Left colon (tissue), 2 donors: ENCODE measurements at regions not wholly inside any gene's neighbourhood (a gene's known extent, or its start where the extent isn't known, plus 50 kb on each side); places are given as distances from the start of the nearest gene placed in this dataset.

Source experiments
- ATAC-seq: fragments of 200-7000 bp; cut with Tn5 transposase; one replicate; pipeline ENCODE4 v1.9.1; 2020; ENCODE audit warnings: mild to moderate bottlenecking, moderate library complexity
- DNase-seq, 2 donors: peaks; one replicate each; pipeline ENCODE4 v3.0.0-alpha.2; 2020
- intact Hi-C, 2 donors: fragments of 100-400 bp; cut with DNase I in 1 of 2; cut with micrococcal nuclease in 1 of 2; formaldehyde crosslinking; loops; one replicate each; pipeline versions ENCODE4 v1.11.2 to v1.14.0; 2022; cut with DNase I, micrococcal nuclease
- donor health status: DM: no; HTN: no; CAD: no.
- donor health status: DM: yes; HTN: yes; CAD: no.

DNA sequence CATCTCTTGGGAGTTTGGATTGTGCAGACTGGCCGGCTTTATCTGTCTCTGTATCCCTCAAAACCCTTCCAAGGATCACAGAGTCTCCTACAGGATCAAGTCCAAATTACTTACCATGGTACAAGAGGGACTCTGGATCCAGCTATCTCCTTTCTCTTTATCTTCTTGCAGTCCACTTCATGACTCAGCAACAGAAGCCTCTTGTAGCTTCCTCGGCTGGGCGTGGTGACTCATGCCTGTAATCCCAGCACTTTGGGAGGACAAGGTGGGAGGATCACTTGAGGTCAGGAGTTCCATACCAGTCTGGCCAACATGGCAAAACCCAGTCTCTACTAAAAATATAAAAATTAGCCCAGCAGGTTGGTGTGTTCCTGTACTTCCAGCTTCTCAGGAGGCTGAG is 189.7 kb downstream of the BCAT1 start:
- ATAC-seq: no peak
- no peak for DNase-seq
- intact Hi-C loops: no loop called here

DNA sequence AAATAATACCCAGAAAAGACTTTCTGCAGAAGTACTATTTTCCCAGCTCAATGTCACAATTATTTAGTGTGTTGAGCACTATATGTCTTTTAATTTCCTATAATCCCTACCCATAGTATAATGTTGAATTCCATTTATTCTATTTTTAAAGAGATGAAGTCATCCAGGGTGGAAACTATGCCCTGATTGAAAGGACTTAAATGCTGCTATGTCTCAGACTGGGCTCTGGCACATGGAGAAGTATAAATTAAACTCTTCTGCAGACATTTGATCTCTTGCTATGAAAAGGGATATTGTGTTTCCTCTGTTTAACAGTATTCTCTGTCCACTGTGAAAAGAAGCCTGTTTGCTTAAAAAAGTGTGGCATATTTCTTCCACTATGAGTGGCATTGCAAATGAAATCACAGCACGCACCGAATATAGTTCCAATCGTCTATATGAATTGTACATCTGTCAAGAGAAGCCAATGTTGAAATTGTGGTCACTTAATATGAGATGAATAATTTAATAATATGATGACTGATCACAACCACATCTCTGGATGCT is 192.3 kb downstream of the BCAT1 start:
- no peak for ATAC-seq
- DNase-seq: no peak
- intact Hi-C loops: no loop called here

DNA sequence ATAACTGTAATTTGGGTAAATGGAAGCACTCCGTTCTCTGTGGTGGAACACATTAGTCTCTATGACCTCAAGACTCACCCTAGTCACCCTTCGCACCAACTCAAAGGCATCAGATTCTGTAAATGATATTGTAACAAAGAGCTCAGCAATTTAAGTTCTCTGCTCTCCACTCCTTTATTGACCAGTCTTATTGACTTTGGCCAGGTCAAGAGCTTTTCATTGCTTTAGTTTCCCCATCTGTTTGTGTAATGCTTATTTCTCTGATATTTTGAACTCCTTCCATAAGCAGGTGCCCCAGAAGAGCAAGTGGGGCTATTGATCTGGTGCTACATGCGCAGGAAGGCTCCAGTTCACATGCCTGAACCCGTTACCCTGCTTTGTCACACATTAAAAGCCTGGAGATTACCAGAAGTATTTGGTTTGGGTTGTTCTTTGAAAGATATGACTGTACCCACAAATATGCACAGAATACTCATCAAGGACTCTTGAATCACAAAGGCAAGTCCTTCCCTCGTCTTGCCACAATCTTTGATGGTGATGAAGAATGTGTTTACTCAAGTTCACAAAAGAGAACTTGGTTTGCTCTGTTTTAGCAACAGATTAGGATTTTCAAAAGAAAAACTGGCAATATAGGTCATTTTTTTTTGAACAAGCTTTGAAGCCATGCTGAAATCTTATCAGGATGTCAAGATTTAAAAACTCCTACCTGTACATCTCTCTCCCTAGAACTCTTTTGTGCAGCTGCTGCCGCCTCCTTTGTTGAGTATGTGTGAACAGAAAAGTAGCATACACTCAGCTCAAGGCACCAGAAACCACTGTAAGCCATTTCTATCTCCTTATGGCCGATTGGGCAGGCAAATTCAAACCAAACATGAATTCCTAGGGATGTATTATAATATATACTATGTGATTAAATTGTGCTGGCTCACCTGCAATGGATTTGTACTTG is 193.9 kb downstream of the BCAT1 start:
- DNase-seq (no peak), ATAC-seq (no peak)
- intact Hi-C loops: no loop called here

DNA sequence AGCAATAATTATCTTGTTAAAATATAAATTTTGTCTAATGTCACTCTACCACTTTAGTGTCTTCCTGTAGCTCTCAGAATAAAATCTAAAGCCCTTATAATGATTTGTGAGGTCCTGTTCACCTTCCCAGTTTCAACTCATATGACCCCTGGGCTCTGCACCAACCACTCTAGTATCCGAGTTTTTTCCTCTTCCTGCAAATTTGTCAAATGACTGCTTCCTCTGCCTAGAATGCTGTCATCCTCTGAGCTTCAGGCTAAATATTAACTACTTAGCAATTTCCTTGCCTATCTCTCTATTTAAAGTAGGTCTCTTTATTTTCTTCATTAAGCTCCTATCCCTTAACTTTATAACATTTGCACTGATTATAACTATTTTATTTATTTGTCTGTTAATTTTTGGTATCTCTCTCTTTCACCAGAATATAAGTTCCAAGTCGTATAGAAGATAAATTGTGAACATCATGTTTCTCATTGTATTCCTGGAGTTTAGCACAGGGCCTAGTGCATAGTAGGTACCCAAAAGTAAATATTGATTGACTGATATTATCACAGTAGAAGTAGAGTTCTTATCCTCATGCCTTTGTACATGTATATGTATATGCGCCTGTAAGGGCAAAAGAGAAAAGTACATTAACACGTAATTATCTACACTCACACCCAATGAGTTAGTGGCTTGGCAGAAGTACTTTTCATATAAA is 196.0 kb downstream of the BCAT1 start:
- ATAC-seq (no peak), DNase-seq (no peak)
- intact Hi-C loops: no loop called here

DNA sequence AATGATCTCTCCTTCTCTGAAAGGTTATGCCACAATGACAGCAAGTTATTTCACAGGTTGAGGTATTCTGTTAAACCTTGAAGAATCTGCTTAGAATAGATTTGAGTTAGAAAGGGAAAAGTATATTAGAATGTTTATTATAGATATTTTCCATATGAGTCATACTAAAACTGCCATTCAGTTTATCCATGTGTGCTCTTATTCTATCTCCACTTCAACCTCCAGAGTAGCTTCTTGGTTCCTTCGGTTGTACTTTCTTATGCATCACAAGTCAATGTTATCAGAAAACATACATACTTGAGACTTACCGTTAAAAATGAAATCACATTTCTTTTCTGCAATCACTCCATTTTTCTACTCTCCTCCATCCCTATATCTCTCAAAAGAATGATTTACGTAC is 197.7 kb downstream of the BCAT1 start:
- intact Hi-C loops: no loop called here
- ATAC-seq: no peak
- DNase-seq: no peak

DNA sequence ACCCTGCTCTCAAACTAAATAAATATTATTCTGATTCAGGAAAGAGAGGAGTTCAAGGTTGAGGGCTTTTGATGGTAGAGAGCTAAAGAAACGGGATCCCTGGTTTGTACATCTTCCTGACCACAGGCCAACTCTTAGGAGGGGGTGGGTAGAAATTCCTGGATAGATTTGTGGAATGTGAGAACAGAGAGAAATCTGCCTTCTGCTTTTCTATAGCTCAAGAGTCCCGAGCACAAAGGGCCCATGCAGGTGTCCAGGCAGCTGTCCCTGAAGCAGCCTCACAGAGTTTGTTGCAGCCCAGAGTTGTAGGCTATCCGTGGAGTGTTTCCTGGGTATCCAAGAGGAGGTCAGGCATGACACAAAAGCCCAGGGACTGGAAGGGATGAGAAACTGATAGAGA is 198.6 kb downstream of the BCAT1 start:
- intact Hi-C loops: no loop called here
- ATAC-seq: no peak
- no peak for DNase-seq

DNA sequence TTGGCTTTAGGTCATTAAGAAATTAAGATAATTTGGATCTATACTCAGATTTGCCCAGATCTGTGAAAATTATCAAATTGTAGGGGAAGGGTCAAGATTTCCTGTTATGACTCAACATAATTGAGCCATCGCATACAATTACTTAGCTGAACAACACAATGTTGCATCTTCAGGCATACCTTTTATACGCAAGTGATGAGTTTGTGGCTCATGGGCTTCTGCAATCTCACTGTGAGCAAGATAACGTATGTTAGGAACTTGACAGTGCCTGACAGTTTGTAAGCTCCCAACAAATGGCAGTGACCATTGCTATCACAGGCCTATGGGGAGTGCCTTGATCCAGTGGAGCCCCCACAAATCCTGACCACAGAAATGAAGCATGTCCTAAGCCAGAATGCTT is 199.7 kb downstream of the BCAT1 start:
- intact Hi-C loops: no loop called here
- no peak for ATAC-seq
- DNase-seq: no peak

DNA sequence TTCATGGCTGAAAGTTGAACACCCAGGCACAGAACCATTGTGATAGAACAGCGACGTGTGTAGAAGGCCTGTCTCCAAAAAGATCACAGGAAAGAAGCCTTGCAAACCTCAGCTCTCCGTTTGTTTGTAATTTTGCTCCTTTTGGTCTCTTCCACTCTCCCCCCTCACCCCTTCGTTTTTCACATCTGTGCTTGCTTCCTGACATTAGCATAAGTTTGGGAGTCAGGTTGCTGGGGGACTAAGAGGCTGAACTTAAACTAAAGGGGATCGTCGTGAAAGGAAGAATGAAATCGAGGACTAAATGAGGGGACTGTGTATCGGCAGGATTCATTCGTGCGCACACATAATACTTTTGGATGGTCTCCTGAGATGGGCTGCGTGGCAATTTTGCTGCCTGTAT is 200.6 kb downstream of the BCAT1 start:
- ATAC-seq: no peak
- DNase-seq: no peak
- intact Hi-C loops: no loop called here

DNA sequence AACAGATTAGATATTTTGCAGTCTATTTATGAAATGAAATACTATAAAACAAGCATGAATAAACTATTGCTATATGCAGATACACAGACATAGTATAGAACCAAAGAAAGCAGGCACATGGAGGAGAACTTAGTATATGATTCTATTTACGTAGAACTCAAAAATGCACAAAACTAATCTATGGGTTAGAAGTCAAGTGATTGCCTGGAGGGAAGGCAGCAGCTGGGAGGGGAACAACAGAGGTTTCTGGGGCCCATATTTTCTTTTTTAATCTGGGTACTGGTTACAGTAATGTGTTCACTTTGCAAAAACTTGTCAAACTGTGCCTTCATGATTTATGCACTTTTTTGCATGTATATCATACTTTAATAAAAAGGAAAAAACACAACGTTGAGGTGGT is 202.0 kb downstream of the BCAT1 start:
- ATAC-seq (no peak), DNase-seq (no peak)
- intact Hi-C loops: no loop called here

DNA sequence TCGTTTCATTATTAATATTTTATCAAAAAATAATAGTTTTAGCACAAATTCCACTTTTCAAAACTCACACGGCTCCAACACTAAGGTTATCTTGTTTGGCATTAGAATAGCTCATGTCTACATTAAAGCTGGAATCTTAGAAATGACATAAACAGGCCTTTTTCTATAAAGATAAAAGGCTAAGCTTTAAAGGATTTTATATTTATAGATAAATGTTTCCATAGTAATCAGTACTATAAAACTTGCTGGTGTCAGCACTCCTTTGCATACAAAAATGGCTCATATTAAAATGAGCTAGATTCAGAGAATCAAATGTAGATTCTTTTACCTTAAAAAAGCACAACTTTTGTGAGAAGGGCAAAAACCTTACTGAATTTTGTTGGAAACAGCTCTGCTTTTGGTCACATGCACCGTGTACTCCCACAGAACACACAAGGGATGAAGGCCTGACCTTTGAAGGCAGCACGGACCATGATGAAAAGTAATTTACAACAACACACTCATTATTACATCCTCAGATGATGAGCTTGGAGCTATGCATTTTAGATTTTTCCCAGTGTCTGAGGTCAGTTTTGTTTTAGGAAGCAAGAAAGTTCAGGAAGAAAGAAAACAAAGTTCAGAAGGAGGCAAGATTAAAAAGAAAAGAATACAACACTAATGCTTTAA is 202.8 kb downstream of the BCAT1 start:
- intact Hi-C loops: no loop called here
- no peak for DNase-seq
- ATAC-seq: no peak

DNA sequence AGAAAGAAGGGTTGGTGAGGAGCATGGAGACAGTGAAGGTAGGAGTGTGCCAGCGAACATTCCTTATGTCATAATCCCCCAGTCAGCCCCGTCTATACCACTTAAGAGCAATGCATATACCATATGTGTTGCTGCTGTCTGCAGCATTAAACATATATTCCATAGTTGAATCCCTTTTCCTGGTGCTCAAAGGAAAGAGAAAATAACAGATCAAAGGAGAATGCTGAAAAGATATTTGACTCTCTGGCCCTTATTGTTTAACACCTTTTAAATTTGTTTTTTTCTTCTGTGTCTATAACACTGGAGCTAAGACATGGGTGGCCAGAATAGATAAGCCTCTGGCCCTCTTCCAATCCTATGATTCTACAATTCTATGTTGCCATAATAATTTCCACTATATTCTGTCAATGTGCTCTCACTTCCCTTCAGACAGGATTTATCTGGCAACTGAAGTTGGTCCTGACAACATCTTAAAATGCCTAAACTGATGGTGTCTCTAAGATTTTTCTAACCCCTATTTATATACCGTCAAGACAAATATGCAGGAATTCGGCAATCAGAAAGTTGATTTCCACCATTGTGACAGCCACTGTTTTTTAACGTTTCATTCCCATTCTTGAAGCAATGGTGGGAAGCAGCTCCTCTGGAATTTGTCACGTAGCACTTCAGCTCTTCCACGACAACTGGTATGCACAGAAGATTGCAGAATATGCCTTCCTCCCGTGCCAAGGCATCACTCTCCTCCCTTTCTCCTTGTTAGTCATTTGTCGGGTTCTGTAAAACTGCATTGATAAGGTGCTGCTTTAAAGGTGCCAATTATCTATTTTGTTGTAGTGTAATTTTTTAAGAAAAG is 204.7 kb downstream of the BCAT1 start:
- DNase-seq (no peak), ATAC-seq (no peak)
- intact Hi-C loops: no loop called here

DNA sequence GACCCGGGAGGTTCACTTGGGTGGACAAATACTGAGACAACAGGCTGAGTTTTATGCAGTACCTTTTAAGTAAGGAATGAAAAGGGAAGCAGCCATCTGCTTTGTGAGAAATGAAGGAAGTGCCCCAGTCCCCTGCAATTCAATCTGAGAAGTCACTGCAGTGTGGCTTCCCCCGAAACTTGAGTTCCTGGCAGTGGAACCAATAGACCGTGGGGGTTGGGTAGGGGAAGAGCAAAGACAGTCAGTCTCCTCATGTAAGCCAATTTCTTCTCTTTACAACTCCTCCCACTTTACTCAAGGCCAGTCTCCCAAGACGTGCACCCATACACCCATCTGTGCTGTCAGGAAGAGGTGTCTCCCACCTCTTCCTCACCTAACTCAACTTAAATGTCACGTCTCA is 206.5 kb downstream of the BCAT1 start:
- intact Hi-C loops: no loop called here

DNA sequence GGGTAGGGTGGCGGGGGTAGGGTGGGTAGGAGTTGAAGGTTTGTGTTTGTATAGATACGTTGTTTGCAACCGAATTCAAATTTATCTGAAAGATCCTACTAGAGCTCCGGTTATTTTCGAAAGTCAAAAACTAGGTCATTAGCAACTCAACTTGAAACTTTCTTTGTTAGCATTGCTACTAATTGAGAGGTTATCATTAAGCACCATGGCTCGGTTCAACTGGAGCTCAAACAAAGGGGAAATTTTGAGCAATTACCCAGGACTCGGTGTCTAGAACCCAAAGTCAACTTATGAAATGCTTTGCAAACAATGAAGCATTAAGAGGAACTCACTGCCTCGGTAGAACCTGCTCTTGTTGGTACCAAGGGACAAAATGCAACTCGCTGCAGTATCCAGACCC is 207.7 kb downstream of the BCAT1 start:
- ATAC-seq (no peak), DNase-seq (no peak)
- intact Hi-C loops: no loop called here

More for the DNA sequence above, 206.5 kb downstream of the BCAT1 start:
- DNase-seq (peak; percentile 18 to 43), ATAC-seq (no peak)

DNA sequence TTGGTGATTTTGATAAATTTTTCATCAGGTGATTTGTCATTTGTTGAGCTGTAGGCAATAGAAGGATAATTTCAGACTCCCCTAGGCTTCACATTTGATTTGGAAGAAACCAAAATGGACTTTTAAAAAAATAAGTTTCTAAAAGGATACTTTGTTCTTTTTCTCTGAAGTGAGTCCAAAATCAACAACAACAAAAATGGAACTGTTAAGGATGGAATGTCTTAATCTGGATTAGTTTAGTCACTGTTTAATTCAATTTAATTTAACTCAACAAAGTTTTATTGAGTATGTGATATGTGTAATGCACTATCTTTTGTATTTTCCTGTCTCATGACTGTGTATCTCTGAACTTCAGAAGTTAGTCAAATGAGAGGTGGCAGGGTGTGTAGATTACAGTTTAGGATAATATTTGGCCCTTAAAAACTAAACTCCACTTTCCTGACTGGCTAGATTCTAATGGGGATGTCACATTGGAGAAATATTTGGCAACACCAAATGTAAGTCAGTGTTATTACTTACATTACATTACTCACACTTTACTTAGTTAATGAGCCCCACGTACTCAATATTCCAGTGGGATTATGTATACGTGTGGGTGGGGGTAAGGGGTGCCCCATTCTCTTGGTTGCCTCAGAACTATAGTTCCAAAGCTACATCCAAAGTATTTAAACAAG is 209.7 kb downstream of the BCAT1 start:
- DNase-seq: no peak
- ATAC-seq: no peak
- intact Hi-C loops: no loop called here

DNA sequence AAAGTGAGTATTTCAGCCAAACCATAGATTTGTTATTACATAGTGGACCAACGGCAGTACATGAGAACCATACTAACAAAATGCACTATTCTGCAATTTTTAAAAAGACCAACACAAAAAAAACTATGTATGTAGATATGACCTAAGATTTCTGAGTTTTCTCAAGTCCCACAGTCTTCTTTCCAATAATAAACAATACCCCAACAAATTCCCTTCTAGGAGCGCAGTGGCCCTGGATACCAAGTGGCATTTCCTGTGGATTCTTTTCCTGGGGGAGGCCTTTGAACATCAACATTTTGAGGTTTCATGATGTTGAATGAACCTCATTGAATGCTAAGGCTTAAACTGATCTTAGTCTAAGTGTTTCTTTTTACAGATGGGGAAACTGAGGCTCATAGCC is 210.5 kb downstream of the BCAT1 start:
- intact Hi-C loops: no loop called here
- ATAC-seq (no peak), DNase-seq (no peak)

DNA sequence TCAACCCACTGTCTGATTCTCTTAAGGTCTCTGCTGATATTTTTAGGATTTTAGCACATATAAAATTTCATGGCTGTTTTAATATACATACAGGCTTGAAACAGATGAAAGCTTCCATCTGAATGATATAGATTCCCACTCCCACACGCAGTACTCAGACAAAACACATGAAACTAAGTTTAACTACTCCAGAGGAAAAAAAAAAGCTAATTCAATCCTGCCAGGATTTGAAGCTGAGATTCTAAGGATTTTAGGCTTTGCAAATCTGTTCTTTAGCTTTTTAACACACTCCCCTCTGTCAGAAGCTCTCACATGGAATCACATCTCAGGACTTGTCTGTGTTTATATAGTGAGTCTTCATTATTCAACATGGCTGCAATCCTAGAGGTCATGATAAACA is 217.3 kb downstream of the BCAT1 start:
- intact Hi-C loops: no loop called here
- no peak for ATAC-seq
- DNase-seq: no peak

DNA sequence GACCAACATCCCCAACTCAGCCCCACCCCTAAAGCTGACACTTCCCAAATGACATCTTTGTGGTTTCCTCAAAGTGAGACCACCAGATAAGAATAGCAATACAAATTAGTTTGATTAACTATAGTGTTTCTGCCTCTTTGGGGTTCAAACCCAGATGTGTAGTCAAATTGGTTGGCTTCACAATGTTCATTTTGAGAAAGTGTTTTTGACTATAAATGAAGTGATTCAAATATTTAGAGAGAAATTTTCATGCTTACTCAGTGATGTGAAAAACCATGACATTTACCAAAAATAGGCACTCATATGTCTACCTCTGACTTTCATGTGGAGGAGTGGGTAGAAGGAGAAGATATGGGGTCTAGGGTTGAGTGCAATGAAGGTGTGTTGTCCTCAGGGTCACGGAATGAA is 218.4 kb downstream of the BCAT1 start:
- DNase-seq (no peak), ATAC-seq (no peak)
- intact Hi-C loops: no loop called here

DNA sequence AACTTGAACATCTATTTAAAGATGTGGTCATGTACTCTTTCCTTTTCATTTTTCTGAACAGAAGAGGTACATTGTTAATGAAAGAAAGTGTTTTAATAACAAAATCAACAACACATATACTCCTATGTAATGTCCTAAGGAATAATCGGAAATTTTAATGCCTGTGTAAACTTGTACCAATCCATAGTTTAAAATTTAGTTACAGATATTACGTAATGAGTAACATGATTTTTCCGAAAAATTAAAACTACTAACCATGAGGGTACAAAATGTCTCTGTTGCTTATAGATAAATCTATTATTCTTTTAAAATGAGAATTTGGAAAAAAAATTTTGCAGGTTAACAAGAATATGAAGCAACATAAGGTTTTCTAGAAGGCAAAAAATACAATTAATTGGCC is 220.1 kb downstream of the BCAT1 start:
- ATAC-seq: no peak
- intact Hi-C loops: no loop called here

More for the DNA sequence above, 220.1 kb downstream of the BCAT1 start:
- no peak for DNase-seq
